HEK293 (cell line): ENCODE measurements at regions not wholly inside any gene's neighbourhood (a gene's known extent, or its start where the extent isn't known, plus 50 kb on each side); places are given as distances from the start of the nearest gene placed in this dataset.
"Not testable (repeated sequence)": the region's sequence is repeated elsewhere in the genome, so short reads cannot be mapped to it uniquely, and the experiment has no call there.

Experiments used
- CTCF ChIA-PET: fragments of 350-600 bp; formaldehyde crosslinking; extraction: SDS; loops from one replicate; lab custom pipeline; 2021; ENCODE audit warnings: antibody characterized with exemption; lab: Yijun Ruan, JAX
- POLR2A ChIA-PET: fragments of 300-600 bp; formaldehyde crosslinking; extraction: SDS; loops from one replicate; lab custom pipeline; 2020; ENCODE audit warnings: antibody characterized with exemption, inconsistent platforms; lab: Yijun Ruan, JAX
- H3K27ac ChIP-seq: fragments of 200-500 bp; sonication (Bioruptor generic); 2 replicates; pipeline ENCODE4 v1.5.1; 2014; ENCODE audit warnings: low read depth, low read length, control low read depth, inconsistent platforms; ENCODE audit errors: extremely low read depth
- H3K36me3 ChIP-seq, 2 experiments: fragments of 200-500 bp in 1 of 2; sonication (Bioruptor generic) in 1 of 2; 1 replicate in 1 of 2; 2 replicates in 1 of 2; pipeline ENCODE4 v1.5.1; 2014 to 2017; ENCODE audit warnings: inconsistent platforms in 2 of 2, low read length in 2 of 2; ENCODE audit not compliant: control insufficient read depth in 2 of 2, insufficient read depth in 1 of 2
- H3K4me1 ChIP-seq: fragments of 200-500 bp; sonication (Bioruptor generic); 2 replicates; pipeline ENCODE4 v1.5.1; 2014; ENCODE audit warnings: mild to moderate bottlenecking, low read length, inconsistent platforms; ENCODE audit not compliant: control insufficient read depth, insufficient read depth
- H3K4me3 ChIP-seq: 2 replicates; pipeline ENCODE4 v1.5.1; 2011; ENCODE audit warnings: low read depth, mild to moderate bottlenecking, control low read depth, low read length, moderate library complexity
- H3K9me3 ChIP-seq: fragments of 200-500 bp; sonication (Bioruptor generic); 2 replicates; pipeline ENCODE4 v1.5.1; 2014; ENCODE audit warnings: low read depth, low read length, inconsistent platforms; ENCODE audit not compliant: control insufficient read depth, insufficient read depth
- KLF9 ChIP-seq: fragments of 450-650 bp; formaldehyde crosslinking; IDR thresholded peaks from 2 replicates; pipeline ENCODE4 v1.5.1; 2016; ENCODE audit warnings: missing biosample characterization, missing genetic modification characterization, low read depth
- PRDM4 ChIP-seq: fragments of 450-650 bp; formaldehyde crosslinking; IDR thresholded peaks from 2 replicates; pipeline ENCODE4 v1.5.1; 2017; ENCODE audit warnings: missing biosample characterization, missing genetic modification characterization
- REST ChIP-seq: fragments of 450-650 bp; formaldehyde crosslinking; IDR thresholded peaks from 2 replicates; pipeline ENCODE4 v1.5.1; 2016; ENCODE audit warnings: missing biosample characterization, missing genetic modification characterization
- ZBTB1 ChIP-seq: fragments of 450-650 bp; formaldehyde crosslinking; IDR thresholded peaks from 2 replicates; pipeline ENCODE4 v1.5.1; 2016; ENCODE audit warnings: missing biosample characterization, missing genetic modification characterization
- ZBTB21 ChIP-seq: fragments of 450-650 bp; formaldehyde crosslinking; IDR thresholded peaks from 2 replicates; pipeline ENCODE4 v1.5.1; 2017; ENCODE audit warnings: missing biosample characterization, missing genetic modification characterization
- ZBTB26 ChIP-seq: fragments of 450-650 bp; formaldehyde crosslinking; optimal IDR thresholded peaks from 2 replicates; pipeline ENCODE3; 2016; ENCODE audit warnings: missing biosample characterization, mild to moderate bottlenecking, missing genetic modification characterization
- ZBTB48 ChIP-seq: fragments of 450-650 bp; formaldehyde crosslinking; IDR thresholded peaks from 2 replicates; pipeline ENCODE4 v1.5.1; 2016; ENCODE audit warnings: missing biosample characterization, missing genetic modification characterization
- ZNF114 ChIP-seq: fragments of 450-650 bp; formaldehyde crosslinking; IDR thresholded peaks from 2 replicates; pipeline ENCODE4 v1.5.0; 2017; ENCODE audit warnings: missing biosample characterization, missing genetic modification characterization
- ZNF132 ChIP-seq: fragments of 450-650 bp; formaldehyde crosslinking; IDR thresholded peaks from 2 replicates; pipeline ENCODE4 v1.5.1; 2017; ENCODE audit warnings: missing biosample characterization, missing genetic modification characterization, borderline replicate concordance
- ZNF175 ChIP-seq: fragments of 450-650 bp; formaldehyde crosslinking; IDR thresholded peaks from 2 replicates; pipeline ENCODE4 v1.5.1; 2016; ENCODE audit warnings: missing biosample characterization, missing genetic modification characterization
- ZNF2 ChIP-seq: fragments of 450-650 bp; formaldehyde crosslinking; IDR thresholded peaks from 2 replicates; pipeline ENCODE4 v1.5.1; 2016; ENCODE audit warnings: missing biosample characterization, missing genetic modification characterization
- ZNF529 ChIP-seq: fragments of 450-650 bp; formaldehyde crosslinking; IDR thresholded peaks from 2 replicates; pipeline ENCODE4 v1.5.1; 2017; ENCODE audit warnings: missing genetic modification characterization, missing biosample characterization; ENCODE audit not compliant: insufficient replicate concordance
- ZNF626 ChIP-seq: fragments of 450-650 bp; sonication (Bioruptor Pico); formaldehyde crosslinking; IDR thresholded peaks from 2 replicates; pipeline ENCODE4 v1.5.1; 2018; ENCODE audit warnings: missing biosample characterization, missing genetic modification characterization, inconsistent platforms
- ZNF639 ChIP-seq: fragments of 450-650 bp; formaldehyde crosslinking; IDR thresholded peaks from 2 replicates; pipeline ENCODE4 v1.5.1; 2016; ENCODE audit warnings: missing biosample characterization, missing genetic modification characterization
- ZNF654 ChIP-seq: fragments of 450-650 bp; formaldehyde crosslinking; IDR thresholded peaks from 2 replicates; pipeline ENCODE4 v1.5.1; 2016; ENCODE audit warnings: low read depth, missing biosample characterization, missing genetic modification characterization
- ZNF660 ChIP-seq: fragments of 450-650 bp; IDR thresholded peaks from 2 replicates; pipeline ENCODE4 v1.5.1; 2018; ENCODE audit warnings: missing biosample characterization, mild to moderate bottlenecking, missing genetic modification characterization
- ZNF747 ChIP-seq: fragments of 450-650 bp; formaldehyde crosslinking; IDR thresholded peaks from 2 replicates; pipeline ENCODE4 v1.5.1; 2016; ENCODE audit warnings: missing biosample characterization, missing genetic modification characterization
- ZNF791 ChIP-seq: fragments of 450-650 bp; formaldehyde crosslinking; IDR thresholded peaks from 2 replicates; pipeline ENCODE4 v1.5.1; 2016; ENCODE audit warnings: missing biosample characterization, missing genetic modification characterization

GRCh38 chr17:62137013-62137733 lies 72.1 kb upstream of the MED13 start:
- H3K9me3 ChIP-seq, H3K27ac ChIP-seq, H3K36me3 ChIP-seq, POLR2A ChIA-PET, H3K4me1 ChIP-seq, H3K4me3 ChIP-seq: not testable (repeated sequence)
- CTCF ChIA-PET = interaction anchor here (0.7 kb wide), 1 partner anchor 884 kb away, joined by 3 read pairs; no protein-coding TSS in a partner anchor

- ChIA-PET CTCF (interaction anchor here (0.7 to 1.3 kb wide), 4 partner anchors 10 to 97 kb away, joined by 3 to 5 read pairs (median 3); no protein-coding TSS in a partner anchor), POLR2A (no interaction called here)
- Histone ChIP-seq H3K27ac (no peak overlapping the region), H3K36me3 (no peaks in the 10 kb centered on the region), H3K4me1 (no peaks in the 10 kb centered on the region), H3K4me3 (no peak overlapping the region)
- TF ChIP-seq ZNF747 = no peak
- no peak for TF ChIP-seq ZBTB26 (tag by site-specific recombination)
- TF ChIP-seq KLF9 (tag by site-specific recombination) = no peak
- no peak for TF ChIP-seq ZNF529 (tag by site-specific recombination)
- TF ChIP-seq ZNF639 (tag by site-specific recombination) = no peak
- no peak for TF ChIP-seq ZNF791 (tag by site-specific recombination)
- TF ChIP-seq ZNF132 (tag by site-specific recombination) = no peak
- no peak for TF ChIP-seq ZBTB48 (tag by site-specific recombination)
- TF ChIP-seq, all 188 proteins: peak for 0
- no peaks in the 10 kb centered on the region for H3K9me3 ChIP-seq
Measured at GRCh38 chr17:62135742-62136141, 70.7 kb upstream of the MED13 start.

- H3K4me1 ChIP-seq, H3K9me3 ChIP-seq, H3K36me3 ChIP-seq, H3K27ac ChIP-seq, H3K4me3 ChIP-seq, POLR2A ChIA-PET: not testable (repeated sequence)
- CTCF ChIA-PET = interaction anchor here (0.7 to 1.4 kb wide), 3 partner anchors 25 to 96 kb away, joined by 3 to 5 read pairs (median 4); no protein-coding TSS in a partner anchor
Measured at GRCh38 chr17:62135096-62135495, 70.0 kb upstream of the MED13 start.

GRCh38 chr17:62134397-62134796 lies 69.3 kb upstream of the MED13 start:
- Histone ChIP-seq H3K27ac (no peak overlapping the region), H3K4me3 (no peak overlapping the region), H3K9me3 (no peaks in the 10 kb centered on the region), H3K4me1 (no peaks in the 10 kb centered on the region), H3K36me3 (no peaks in the 10 kb centered on the region)
- ChIA-PET CTCF (interaction anchor here (0.6 to 1.4 kb wide), 3 partner anchors 25 to 669 kb away, joined by 3 to 10 read pairs (median 4); no protein-coding TSS in a partner anchor), POLR2A (interaction anchor here (0.5 kb wide), 1 partner anchor 338 kb away, joined by 4 read pairs; no protein-coding TSS in a partner anchor)
- TF ChIP-seq REST (tag by site-specific recombination) (no peak), ZNF2 (tag by site-specific recombination) (no peak), KLF9 (tag by site-specific recombination) (no peak), ZNF114 (tag by site-specific recombination) (no peak), ZBTB1 (tag by site-specific recombination) (no peak), ZNF626 (tag by site-specific recombination) (no peak), ZBTB21 (no peak), ZNF654 (tag by site-specific recombination) (no peak), ZNF175 (no peak), ZNF660 (no peak), PRDM4 (tag by site-specific recombination) (no peak)
